D721Med (cell line): ENCODE measurements at regions not wholly inside any gene's neighbourhood (a gene's known extent, or its start where the extent isn't known, plus 50 kb on each side); places are given as distances from the start of the nearest gene placed in this dataset.
"Not testable (repeated sequence)": the region's sequence is repeated elsewhere in the genome, so short reads cannot be mapped to it uniquely, and the experiment has no call there.

Experiments used
- DNase-seq: peaks from one replicate; pipeline ENCODE4 v3.0.0; 2011; ENCODE audit warnings: low spot score; ENCODE audit not compliant: insufficient read length
- FAIRE-seq: peaks from 2 replicates; lab custom pipeline; 2011; peaks lifted over from hg19 to GRCh38; lab: Jason Lieb, UNC
- CTCF ChIP-seq: IDR thresholded peaks from 2 replicates; pipeline ENCODE4 v1.5.1; 2012; ENCODE audit warnings: mild to moderate bottlenecking, control low read depth; ENCODE audit not compliant: insufficient read depth; ENCODE audit errors: missing control alignments

DNA sequence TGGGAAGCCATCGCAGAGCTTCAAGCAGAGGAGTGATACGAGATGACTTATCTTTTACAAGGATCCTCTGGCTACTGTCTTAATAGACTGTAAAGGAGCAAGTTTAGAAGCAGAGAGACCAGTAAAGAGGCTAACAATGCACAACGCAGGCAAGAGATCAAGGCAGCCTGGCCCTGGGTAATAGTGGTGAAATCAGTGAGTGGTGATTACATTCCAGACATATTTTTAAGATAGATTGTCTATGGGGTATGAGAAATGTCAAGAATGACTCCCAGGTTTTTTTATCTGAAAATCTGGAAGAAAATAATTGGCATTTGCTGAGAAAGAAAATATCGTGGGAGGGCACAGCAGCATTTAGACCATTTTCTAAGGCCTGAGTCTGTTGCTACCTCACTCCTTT, 213.6 kb upstream of the HTR1E start:
- TF ChIP-seq CTCF = no peak
- no peak for DNase-seq

GRCh38 chr6:86723151-86723550, 214.2 kb upstream of the HTR1E start:
- no peak for TF ChIP-seq CTCF
- FAIRE-seq (no peak), DNase-seq (no peak)

More for the DNA sequence above, 213.6 kb upstream of the HTR1E start:
- FAIRE-seq = no peak

DNA sequence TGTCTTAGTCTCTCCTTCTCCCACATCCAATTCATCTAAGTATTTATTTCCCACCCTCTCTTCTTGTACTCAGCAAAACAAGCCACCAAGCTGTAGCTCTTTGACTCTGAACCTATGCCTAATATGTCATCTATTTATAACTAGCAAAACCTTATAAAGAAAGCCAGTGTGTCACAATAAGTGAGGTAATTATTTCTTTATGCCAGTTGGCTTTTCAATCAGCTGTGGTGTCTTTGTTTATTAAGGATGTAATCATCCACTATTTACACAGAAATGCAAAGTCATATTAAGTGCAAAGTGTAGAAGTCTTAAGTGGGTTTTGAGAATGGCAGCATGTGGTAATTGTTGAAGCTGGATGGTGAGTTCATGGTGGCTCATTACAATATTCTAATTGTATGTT, 215.2 kb upstream of the HTR1E start:
- FAIRE-seq = no peak
- no peak for TF ChIP-seq CTCF
- no peak for DNase-seq

DNA sequence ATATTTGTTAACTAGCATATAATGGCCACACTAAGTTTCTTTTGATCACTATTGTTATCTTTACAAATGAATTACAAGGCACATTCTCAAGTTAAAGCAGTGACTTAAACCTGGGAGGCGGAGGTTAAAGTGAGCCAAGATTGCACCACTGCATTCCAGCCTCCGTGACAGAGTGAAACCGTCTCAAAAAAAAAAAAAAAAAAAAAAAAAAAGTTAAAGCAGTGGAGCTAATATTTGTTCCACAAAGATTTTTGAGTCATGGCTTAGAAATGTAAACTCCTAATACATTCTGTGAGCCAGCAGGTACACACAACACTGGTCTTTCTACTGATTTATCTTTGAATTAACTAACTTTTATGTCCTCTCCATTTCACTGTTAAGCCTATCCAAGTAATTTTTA, 221.7 kb upstream of the HTR1E start:
- DNase-seq (no peak), FAIRE-seq (no peak)
- no peak for TF ChIP-seq CTCF

- DNase-seq = no peak
- TF ChIP-seq CTCF = no peak
- FAIRE-seq = peak; percentile 80
Measured at GRCh38 chr6:86712039-86712438, 225.3 kb upstream of the HTR1E start.

GRCh38 chr6:86707545-86708120, 229.7 kb upstream of the HTR1E start:
- DNase-seq (no peak), FAIRE-seq (no peak)
- TF ChIP-seq CTCF = no peak

- FAIRE-seq (no peak), DNase-seq (no peak)
- no peak for TF ChIP-seq CTCF
Measured at GRCh38 chr6:86706449-86706848, 230.9 kb upstream of the HTR1E start.

DNA sequence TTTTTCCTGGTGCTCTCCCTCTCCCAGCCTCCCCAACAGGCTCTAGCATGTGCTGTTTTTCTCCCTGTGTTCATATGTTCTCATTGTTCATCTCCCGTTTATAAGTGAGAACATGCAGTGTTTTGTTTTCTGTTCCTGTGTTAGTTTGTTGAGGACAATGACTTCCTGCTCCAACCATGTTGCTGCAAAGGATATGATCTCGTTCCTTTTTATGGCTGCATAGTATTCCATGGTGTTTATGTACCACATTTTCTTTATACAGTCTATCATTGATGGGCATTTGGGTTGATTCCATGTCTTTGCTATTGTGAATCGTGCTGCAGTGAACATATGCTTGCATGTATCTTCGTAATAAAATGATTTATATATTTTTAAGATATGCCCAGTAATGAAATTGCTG, 236.1 kb upstream of the HTR1E start:
- DNase-seq, FAIRE-seq: not testable (repeated sequence)
